NT2/D1 (cell line): ENCODE measurements at regions not wholly inside any gene's neighbourhood (a gene's known extent, or its start where the extent isn't known, plus 50 kb on each side); places are given as distances from the start of the nearest gene placed in this dataset.

ENCODE experiments used
- DNase-seq: peaks from one replicate; pipeline ENCODE4 v3.0.0-alpha.2; 2011; ENCODE audit warnings: low read depth, low spot score
- H3K27me3 ChIP-seq: 2 replicates; pipeline ENCODE4 v1.6.0; 2011; ENCODE audit warnings: mild to moderate bottlenecking; ENCODE audit not compliant: insufficient read length, insufficient read depth
- H3K36me3 ChIP-seq: 2 replicates; pipeline ENCODE4 v1.6.1; 2011; ENCODE audit warnings: mild to moderate bottlenecking, low read length, mixed read lengths; ENCODE audit not compliant: insufficient read depth, insufficient read length
- H3K4me1 ChIP-seq: 2 replicates; pipeline ENCODE4 v1.5.1; 2011; ENCODE audit not compliant: insufficient read depth, insufficient read length
- H3K4me3 ChIP-seq: 2 replicates; pipeline ENCODE4 v1.5.1; 2011; ENCODE audit warnings: low read depth; ENCODE audit not compliant: insufficient read length
- H3K9ac ChIP-seq: 2 replicates; pipeline ENCODE4 v1.6.0; 2011; ENCODE audit warnings: low read depth; ENCODE audit not compliant: insufficient read length
- H3K9me3 ChIP-seq: 2 replicates; pipeline ENCODE4 v1.5.1; 2011; ENCODE audit warnings: mild to moderate bottlenecking, low read length; ENCODE audit not compliant: insufficient read depth
- SUZ12 ChIP-seq: IDR thresholded peaks from 2 replicates; pipeline ENCODE4 v1.6.1; 2011; ENCODE audit not compliant: insufficient read length, insufficient read depth; ENCODE audit errors: extremely low read depth
- YY1 ChIP-seq: IDR thresholded peaks from 2 replicates; pipeline ENCODE4 v1.6.1; 2011; ENCODE audit not compliant: insufficient read length, insufficient read depth
- ZNF274 ChIP-seq: IDR thresholded peaks from 2 replicates; pipeline ENCODE4 v1.6.1; 2011; ENCODE audit warnings: mild to moderate bottlenecking, low read depth, low read length

GRCh38 chr6:3651698-3652229, 99.7 kb downstream of the PXDC1 start:
- no peak overlapping the region for H3K9ac ChIP-seq
- H3K4me1 ChIP-seq = no peaks in the 10 kb centered on the region
- no peak for DNase-seq
- H3K9me3 ChIP-seq = peaks cover 5% of the 10 kb centered on the region; the same call in 1 of the 2 replicates
- TF ChIP-seq ZNF274 (no peak), YY1 (no peak), SUZ12 (no peak)
- H3K4me3 ChIP-seq = no peak overlapping the region
- H3K36me3 ChIP-seq = no peaks in the 10 kb centered on the region
- H3K27me3 ChIP-seq = no peaks in the 10 kb centered on the region

DNA sequence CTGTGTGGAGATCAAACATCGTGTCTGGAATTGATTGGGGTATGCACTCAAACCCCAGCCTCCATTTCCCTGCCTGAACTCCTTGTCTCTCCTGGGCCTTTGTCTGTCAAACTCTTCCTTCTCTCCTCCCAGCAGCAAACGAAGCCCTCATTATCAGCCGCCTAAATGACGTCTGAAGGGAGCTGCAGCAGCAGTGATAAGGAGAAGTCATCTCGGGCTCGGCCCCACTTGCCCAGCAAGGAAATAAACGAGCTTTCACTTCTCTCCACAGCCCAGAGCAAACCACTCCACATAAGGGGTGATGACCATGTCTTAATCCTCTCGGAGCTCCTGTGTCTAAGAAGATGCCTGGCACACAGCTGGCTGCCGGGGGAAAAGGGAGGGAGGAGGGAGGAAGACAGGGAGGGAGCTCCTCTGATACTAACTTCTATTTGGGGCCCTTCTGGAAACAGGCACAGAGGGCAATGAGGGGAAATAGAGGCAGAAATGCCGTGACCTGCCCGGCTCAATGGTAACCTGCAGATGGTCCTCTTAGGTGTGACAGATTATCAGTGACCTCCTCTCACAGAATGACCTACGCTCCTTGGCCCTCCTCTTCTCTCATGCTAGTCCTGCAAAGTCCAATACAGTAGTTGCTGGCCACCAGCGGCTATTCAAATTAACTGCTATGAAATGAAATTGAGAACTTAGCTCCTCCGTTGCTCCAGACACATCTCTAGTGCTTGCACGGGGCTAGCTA, 100.4 kb downstream of the PXDC1 start:
- Histone ChIP-seq H3K9ac (no peak overlapping the region), H3K36me3 (no peaks in the 10 kb centered on the region), H3K27me3 (no peaks in the 10 kb centered on the region), H3K9me3 (no peaks in the 10 kb centered on the region), H3K4me3 (no peak overlapping the region), H3K4me1 (no peaks in the 10 kb centered on the region)
- no peak for TF ChIP-seq ZNF274
- no peak for TF ChIP-seq YY1
- TF ChIP-seq SUZ12 = no peak
- no peak for DNase-seq

- Histone ChIP-seq H3K4me1 (no peaks in the 10 kb centered on the region), H3K27me3 (no peaks in the 10 kb centered on the region), H3K4me3 (no peak overlapping the region), H3K36me3 (no peaks in the 10 kb centered on the region), H3K9me3 (no peaks in the 10 kb centered on the region), H3K9ac (no peak overlapping the region)
- no peak for TF ChIP-seq ZNF274
- TF ChIP-seq SUZ12 = no peak
- no peak for TF ChIP-seq YY1
- no peak for DNase-seq
Observed at GRCh38 chr6:3650076-3650958, 101.2 kb downstream of the PXDC1 start.

GRCh38 chr6:3648724-3649123, 102.8 kb downstream of the PXDC1 start:
- peaks cover 3% of the 10 kb centered on the region for H3K4me1 ChIP-seq
- no peaks in the 10 kb centered on the region for H3K9me3 ChIP-seq
- no peak for DNase-seq
- no peaks in the 10 kb centered on the region for H3K27me3 ChIP-seq
- no peak overlapping the region for H3K9ac ChIP-seq
- TF ChIP-seq SUZ12 = no peak
- TF ChIP-seq YY1 = no peak
- no peak for TF ChIP-seq ZNF274
- no peaks in the 10 kb centered on the region for H3K36me3 ChIP-seq
- no peak overlapping the region for H3K4me3 ChIP-seq

DNA sequence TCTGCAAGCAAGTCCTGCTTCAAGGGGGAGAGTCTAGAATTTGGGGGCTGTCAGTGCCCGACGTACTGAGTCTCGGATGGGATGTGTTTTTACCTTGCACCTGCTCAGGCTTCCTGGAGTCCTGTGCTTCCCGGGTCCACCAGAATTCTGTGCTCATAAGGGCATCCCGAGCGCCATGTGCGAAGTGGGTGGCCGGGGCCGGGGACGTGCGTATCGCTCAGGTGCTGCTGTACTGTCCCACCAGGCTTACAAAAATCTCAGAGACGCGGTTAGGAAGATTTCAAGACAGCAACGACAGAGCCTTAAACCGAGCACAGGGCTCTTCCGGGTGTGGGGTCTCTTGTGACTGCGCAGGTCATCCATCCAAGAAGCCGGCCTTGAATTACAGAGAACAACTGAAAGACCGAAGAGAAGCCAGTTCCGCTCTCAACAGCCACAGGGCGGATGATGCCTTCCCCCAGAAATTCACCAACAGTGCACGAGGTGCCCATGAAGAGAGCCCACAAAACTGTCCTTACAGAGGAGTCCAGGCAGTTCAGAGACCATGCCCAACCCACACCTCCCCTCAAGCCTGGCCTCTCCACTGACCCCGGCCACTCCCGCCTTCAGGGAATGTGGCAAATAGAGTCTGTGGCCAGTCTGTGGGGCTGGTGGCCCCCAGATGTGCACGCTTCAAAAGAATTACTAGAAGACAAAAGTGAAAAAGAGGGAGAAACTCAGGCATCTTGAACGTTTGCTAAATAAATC, 104.7 kb downstream of the PXDC1 start:
- Histone ChIP-seq H3K36me3 (no peaks in the 10 kb centered on the region), H3K9me3 (no peaks in the 10 kb centered on the region), H3K4me3 (no peak overlapping the region), H3K9ac (no peak overlapping the region), H3K27me3 (no peaks in the 10 kb centered on the region), H3K4me1 (peaks cover 4% of the 10 kb centered on the region)
- no peak for DNase-seq
- TF ChIP-seq ZNF274 = no peak

DNA sequence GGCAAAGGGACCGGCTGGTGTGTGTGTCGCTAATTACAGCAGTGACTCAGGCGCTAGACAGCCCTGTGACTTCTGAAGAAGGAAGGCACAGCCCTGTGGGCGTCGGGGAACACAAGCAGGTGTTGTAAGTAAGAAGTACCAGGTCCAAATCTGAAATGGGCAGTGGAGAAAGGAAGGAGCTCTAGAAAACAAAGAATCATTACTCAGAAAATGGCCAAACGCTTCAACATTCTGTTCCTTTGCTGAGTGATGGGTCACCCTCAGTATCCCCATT, 106.8 kb downstream of the PXDC1 start:
- DNase-seq = no peak
- Histone ChIP-seq H3K4me1 (peaks cover 4% of the 10 kb centered on the region), H3K4me3 (no peak overlapping the region), H3K9me3 (no peaks in the 10 kb centered on the region), H3K9ac (no peak overlapping the region), H3K36me3 (no peaks in the 10 kb centered on the region), H3K27me3 (no peaks in the 10 kb centered on the region)
- no peak for TF ChIP-seq SUZ12
- TF ChIP-seq YY1 = no peak
- no peak for TF ChIP-seq ZNF274
